ENCODE measurements at regions not wholly inside any gene's neighbourhood (a gene's known extent, or its start where the extent isn't known, plus 50 kb on each side); places are given as distances from the start of the nearest gene placed in this dataset.

DNA sequence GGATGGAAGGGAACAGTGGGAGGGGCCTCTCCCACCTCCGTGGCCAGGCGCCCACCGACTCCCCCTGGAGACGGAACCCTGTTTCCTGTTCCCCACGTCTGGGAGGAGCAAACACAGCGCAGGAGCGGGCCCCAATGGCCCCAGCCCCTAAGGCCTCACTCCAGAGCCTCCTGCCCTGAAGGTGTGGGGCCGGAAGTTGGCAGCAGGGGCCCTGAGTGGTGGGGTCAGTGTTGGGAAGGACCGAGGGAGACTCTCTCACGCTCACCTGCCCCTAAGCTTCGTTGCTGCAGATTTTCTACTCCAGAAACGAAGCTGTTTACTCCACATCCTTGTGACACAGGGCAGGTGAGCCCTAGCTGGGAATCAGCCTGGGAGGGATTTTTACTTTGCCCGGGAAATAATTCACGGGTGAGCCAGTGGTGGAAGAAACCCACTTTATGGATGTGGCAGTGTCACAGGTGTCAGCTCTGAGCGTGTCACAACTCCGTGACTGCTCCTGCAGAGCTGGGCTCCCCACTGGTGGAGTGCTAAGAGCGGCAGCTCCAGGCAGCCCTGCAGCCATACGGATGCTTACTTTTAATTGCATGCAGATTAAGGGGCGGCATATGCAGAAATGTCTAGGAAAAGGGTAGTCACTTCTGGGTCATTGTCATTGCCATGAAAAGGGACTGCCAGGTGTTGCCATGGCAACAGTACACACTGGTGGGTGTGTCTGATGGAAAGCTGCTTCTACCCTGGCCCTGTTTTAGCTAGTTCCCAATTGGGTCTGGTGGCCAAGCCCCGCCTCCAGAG, 77.5 kb upstream of the OLFM1 start:
- H3K9me3 ChIP-seq (ENCODE audit: control insufficient read depth, insufficient read depth, low read length): no peaks in the 10 kb centered on the region
- H3K27me3 ChIP-seq (ENCODE audit: control insufficient read depth, insufficient read depth, low read length): no peaks in the 10 kb centered on the region
- H3K27ac ChIP-seq (ENCODE audit: low read depth, low read length): no peak overlapping the region
- H3K4me1 ChIP-seq (ENCODE audit: control insufficient read depth, insufficient read depth, low read length): peaks cover 6% of the 10 kb centered on the region; the same call in 1 of the 2 replicates
- H3K9ac ChIP-seq (ENCODE audit: low read depth, low read length): no peak overlapping the region
- H3K36me3 ChIP-seq (ENCODE audit: control insufficient read depth, insufficient read depth, low read length): no peaks in the 10 kb centered on the region
- H3K4me3 ChIP-seq (ENCODE audit: low read depth, low read length): no peak overlapping the region

DNA sequence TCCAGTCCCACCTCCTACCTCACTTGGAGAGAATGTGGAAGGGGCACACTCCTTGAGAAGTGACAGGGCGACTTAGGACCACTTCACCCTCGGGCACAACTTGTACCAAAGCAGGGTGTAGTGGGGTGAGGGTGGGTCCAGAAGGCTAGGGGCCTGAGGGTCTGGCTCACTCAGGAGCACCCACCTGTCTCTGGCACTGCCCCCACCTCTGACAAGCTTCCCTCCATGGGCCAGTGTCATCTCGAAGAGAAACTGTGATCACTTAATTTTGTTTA, 76.9 kb upstream of the OLFM1 start:
- no peak overlapping the region for H3K27ac ChIP-seq (ENCODE audit: low read depth, low read length)
- H3K4me1 ChIP-seq (ENCODE audit: control insufficient read depth, insufficient read depth, low read length): peaks cover 6% of the 10 kb centered on the region; the same call in 1 of the 2 replicates
- no peaks in the 10 kb centered on the region for H3K9me3 ChIP-seq (ENCODE audit: control insufficient read depth, insufficient read depth, low read length)
- no peaks in the 10 kb centered on the region for H3K27me3 ChIP-seq (ENCODE audit: control insufficient read depth, insufficient read depth, low read length)
- H3K4me3 ChIP-seq (ENCODE audit: low read depth, low read length): no peak overlapping the region
- no peaks in the 10 kb centered on the region for H3K36me3 ChIP-seq (ENCODE audit: control insufficient read depth, insufficient read depth, low read length)
- H3K9ac ChIP-seq (ENCODE audit: low read depth, low read length): no peak overlapping the region

DNA sequence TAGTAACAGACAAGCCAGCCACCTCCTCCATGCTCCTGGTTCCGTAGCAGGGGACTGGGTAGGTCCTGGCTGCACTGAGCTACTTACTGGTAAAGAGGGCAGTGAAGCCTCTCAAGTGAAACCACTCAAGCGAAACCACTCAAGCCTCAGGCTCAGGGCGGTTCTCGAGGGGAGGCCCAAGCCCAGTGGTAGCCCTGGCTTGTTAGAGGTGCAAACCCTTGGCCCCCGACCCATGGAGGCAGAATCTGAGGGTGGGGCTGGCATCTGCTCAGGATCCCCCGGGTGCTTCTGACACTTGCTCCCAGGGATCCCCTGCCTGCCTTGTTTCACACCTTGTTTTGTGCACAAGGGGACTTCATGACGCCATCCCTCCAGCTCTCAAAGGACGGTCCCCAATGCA, 76.5 kb upstream of the OLFM1 start:
- H3K9ac ChIP-seq (ENCODE audit: low read depth, low read length): no peak overlapping the region
- no peaks in the 10 kb centered on the region for H3K9me3 ChIP-seq (ENCODE audit: control insufficient read depth, insufficient read depth, low read length)
- H3K27ac ChIP-seq (ENCODE audit: low read depth, low read length): no peak overlapping the region
- H3K36me3 ChIP-seq (ENCODE audit: control insufficient read depth, insufficient read depth, low read length): no peaks in the 10 kb centered on the region
- peaks cover 6% of the 10 kb centered on the region; the same call in 1 of the 2 replicates for H3K4me1 ChIP-seq (ENCODE audit: control insufficient read depth, insufficient read depth, low read length)
- H3K27me3 ChIP-seq (ENCODE audit: control insufficient read depth, insufficient read depth, low read length): no peaks in the 10 kb centered on the region
- H3K4me3 ChIP-seq (ENCODE audit: low read depth, low read length): no peak overlapping the region

DNA sequence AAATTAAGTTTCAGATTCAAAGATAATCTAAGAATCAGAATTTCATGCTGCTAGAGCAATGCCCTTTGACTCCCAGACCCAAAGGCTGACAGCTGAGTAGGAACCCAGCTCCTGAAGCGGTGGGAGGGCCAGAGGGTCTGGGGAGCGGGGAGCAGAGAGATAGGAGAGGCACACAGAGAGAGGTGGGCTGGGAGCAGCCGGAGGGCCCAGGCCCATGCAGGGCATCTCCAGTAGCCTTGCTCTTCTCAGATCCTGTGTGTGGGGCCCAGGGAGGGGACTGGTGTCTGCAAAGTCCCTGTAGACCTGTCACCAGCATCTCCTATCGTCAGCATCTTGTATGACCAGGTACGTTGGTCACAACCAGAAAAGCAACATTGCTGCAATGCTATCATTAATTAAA, 75.3 kb upstream of the OLFM1 start:
- no peaks in the 10 kb centered on the region for H3K36me3 ChIP-seq (ENCODE audit: control insufficient read depth, insufficient read depth, low read length)
- H3K9me3 ChIP-seq (ENCODE audit: control insufficient read depth, insufficient read depth, low read length): no peaks in the 10 kb centered on the region
- H3K27ac ChIP-seq (ENCODE audit: low read depth, low read length): no peak overlapping the region
- no peak overlapping the region for H3K9ac ChIP-seq (ENCODE audit: low read depth, low read length)
- H3K4me3 ChIP-seq (ENCODE audit: low read depth, low read length): no peak overlapping the region
- H3K27me3 ChIP-seq (ENCODE audit: control insufficient read depth, insufficient read depth, low read length): no peaks in the 10 kb centered on the region
- peaks cover 6% of the 10 kb centered on the region; the same call in 1 of the 2 replicates for H3K4me1 ChIP-seq (ENCODE audit: control insufficient read depth, insufficient read depth, low read length)

DNA sequence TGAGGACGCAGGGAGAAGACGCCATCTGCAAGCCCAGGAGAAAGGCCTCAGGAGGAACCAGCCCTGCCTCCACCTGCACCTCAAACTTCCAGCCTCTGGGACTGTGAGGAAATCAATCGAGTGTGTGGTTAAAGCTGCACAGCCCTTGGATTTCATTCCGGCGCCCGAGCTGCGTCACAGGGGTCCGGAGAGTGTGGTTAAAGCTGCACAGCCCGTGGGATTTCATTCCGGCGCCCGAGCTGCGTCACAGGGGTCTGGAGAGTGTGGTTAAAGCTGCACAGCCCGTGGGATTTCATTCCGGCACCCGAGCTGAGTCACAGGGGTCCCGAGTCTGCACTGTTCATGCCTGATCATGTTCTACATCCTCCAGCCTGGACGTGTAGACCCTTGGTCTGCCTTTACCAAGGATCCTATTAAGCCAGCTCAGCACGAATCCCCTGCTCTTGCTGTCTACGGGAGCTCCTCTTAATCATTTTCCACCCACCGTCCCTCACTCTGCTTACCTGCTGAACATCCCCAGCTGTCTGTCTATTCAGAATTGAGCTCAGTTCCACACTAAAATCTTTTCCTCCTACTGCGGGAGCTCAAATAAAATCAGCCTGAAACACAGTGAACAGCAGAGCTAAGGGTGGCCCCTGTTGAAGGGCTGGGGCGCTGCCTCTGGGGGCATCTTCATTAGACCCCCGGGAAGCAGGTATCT, 73.0 kb upstream of the OLFM1 start:
- peaks cover 6% of the 10 kb centered on the region; the same call in 1 of the 2 replicates for H3K4me1 ChIP-seq (ENCODE audit: control insufficient read depth, insufficient read depth, low read length)
- no peak overlapping the region for H3K27ac ChIP-seq (ENCODE audit: low read depth, low read length)
- no peak overlapping the region for H3K9ac ChIP-seq (ENCODE audit: low read depth, low read length)
- no peaks in the 10 kb centered on the region for H3K27me3 ChIP-seq (ENCODE audit: control insufficient read depth, insufficient read depth, low read length)
- no peak overlapping the region for H3K4me3 ChIP-seq (ENCODE audit: low read depth, low read length)
- no peaks in the 10 kb centered on the region for H3K9me3 ChIP-seq (ENCODE audit: control insufficient read depth, insufficient read depth, low read length)
- H3K36me3 ChIP-seq (ENCODE audit: control insufficient read depth, insufficient read depth, low read length): no peaks in the 10 kb centered on the region

- Histone ChIP-seq H3K9me3 (ENCODE audit: control insufficient read depth, insufficient read depth, low read length) (no peaks in the 10 kb centered on the region), H3K36me3 (ENCODE audit: control insufficient read depth, insufficient read depth, low read length) (no peaks in the 10 kb centered on the region), H3K27ac (ENCODE audit: low read depth, low read length) (no peak overlapping the region), H3K9ac (ENCODE audit: low read depth, low read length) (no peak overlapping the region), H3K27me3 (ENCODE audit: control insufficient read depth, insufficient read depth, low read length) (no peaks in the 10 kb centered on the region), H3K4me3 (ENCODE audit: low read depth, low read length) (no peak overlapping the region), H3K4me1 (ENCODE audit: control insufficient read depth, insufficient read depth, low read length) (peaks cover 6% of the 10 kb centered on the region; the same call in 1 of the 2 replicates)
These were observed 72.4 kb upstream of the OLFM1 start for GRCh38 chr9:135015096-135015495.

GRCh38 chr9:135015565-135015964, 71.9 kb upstream of the OLFM1 start:
- Histone ChIP-seq H3K27ac (ENCODE audit: low read depth, low read length) (no peak overlapping the region), H3K4me3 (ENCODE audit: low read depth, low read length) (no peak overlapping the region), H3K9me3 (ENCODE audit: control insufficient read depth, insufficient read depth, low read length) (no peaks in the 10 kb centered on the region), H3K9ac (ENCODE audit: low read depth, low read length) (no peak overlapping the region), H3K4me1 (ENCODE audit: control insufficient read depth, insufficient read depth, low read length) (peaks cover 6% of the 10 kb centered on the region; the same call in 1 of the 2 replicates), H3K27me3 (ENCODE audit: control insufficient read depth, insufficient read depth, low read length) (no peaks in the 10 kb centered on the region), H3K36me3 (ENCODE audit: control insufficient read depth, insufficient read depth, low read length) (no peaks in the 10 kb centered on the region)

GRCh38 chr9:135016037-135016640, 71.3 kb upstream of the OLFM1 start:
- Histone ChIP-seq H3K4me3 (ENCODE audit: low read depth, low read length) (no peak overlapping the region), H3K9ac (ENCODE audit: low read depth, low read length) (no peak overlapping the region), H3K27ac (ENCODE audit: low read depth, low read length) (no peak overlapping the region), H3K9me3 (ENCODE audit: control insufficient read depth, insufficient read depth, low read length) (no peaks in the 10 kb centered on the region), H3K36me3 (ENCODE audit: control insufficient read depth, insufficient read depth, low read length) (no peaks in the 10 kb centered on the region), H3K27me3 (ENCODE audit: control insufficient read depth, insufficient read depth, low read length) (no peaks in the 10 kb centered on the region), H3K4me1 (ENCODE audit: control insufficient read depth, insufficient read depth, low read length) (peaks cover 6% of the 10 kb centered on the region; the same call in 1 of the 2 replicates)

DNA sequence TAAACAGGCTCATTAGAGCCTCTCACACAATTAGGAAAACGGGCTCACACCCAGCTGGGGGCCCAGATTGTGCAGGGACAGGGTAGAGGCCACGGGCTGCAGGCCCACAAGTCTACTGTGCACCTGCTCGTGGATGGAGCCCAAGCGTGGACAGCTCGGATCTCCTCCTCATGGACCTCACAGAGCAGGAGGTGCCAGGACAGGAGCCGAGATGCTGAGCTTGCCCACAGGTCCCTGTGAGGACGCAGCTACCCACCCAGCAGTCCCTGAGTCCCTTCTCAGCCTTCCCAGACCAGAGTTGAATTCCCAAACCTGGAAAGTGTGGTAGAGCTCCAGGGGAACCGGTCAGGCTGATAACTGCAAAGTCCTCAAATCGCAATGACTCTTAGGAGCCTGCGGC, 70.6 kb upstream of the OLFM1 start:
- Histone ChIP-seq H3K9ac (ENCODE audit: low read depth, low read length) (no peak overlapping the region), H3K4me1 (ENCODE audit: control insufficient read depth, insufficient read depth, low read length) (peaks cover 6% of the 10 kb centered on the region; the same call in 1 of the 2 replicates), H3K36me3 (ENCODE audit: control insufficient read depth, insufficient read depth, low read length) (no peaks in the 10 kb centered on the region), H3K27me3 (ENCODE audit: control insufficient read depth, insufficient read depth, low read length) (no peaks in the 10 kb centered on the region), H3K27ac (ENCODE audit: low read depth, low read length) (no peak overlapping the region), H3K9me3 (ENCODE audit: control insufficient read depth, insufficient read depth, low read length) (no peaks in the 10 kb centered on the region), H3K4me3 (ENCODE audit: low read depth, low read length) (no peak overlapping the region)

GRCh38 chr9:135017899-135018298, 69.6 kb upstream of the OLFM1 start:
- Histone ChIP-seq H3K9ac (ENCODE audit: low read depth, low read length) (no peak overlapping the region), H3K9me3 (ENCODE audit: control insufficient read depth, insufficient read depth, low read length) (no peaks in the 10 kb centered on the region), H3K27ac (ENCODE audit: low read depth, low read length) (no peak overlapping the region), H3K36me3 (ENCODE audit: control insufficient read depth, insufficient read depth, low read length) (no peaks in the 10 kb centered on the region), H3K27me3 (ENCODE audit: control insufficient read depth, insufficient read depth, low read length) (no peaks in the 10 kb centered on the region), H3K4me3 (ENCODE audit: low read depth, low read length) (no peak overlapping the region), H3K4me1 (ENCODE audit: control insufficient read depth, insufficient read depth, low read length) (peaks cover 6% of the 10 kb centered on the region; the same call in 1 of the 2 replicates)

Data from HUES48 (cell line).